C4-2B (cell line): ENCODE measurements at regions not wholly inside any gene's neighbourhood (a gene's known extent, or its start where the extent isn't known, plus 50 kb on each side); places are given as distances from the start of the nearest gene placed in this dataset.

Experiments
- CTCF ChIP-seq: fragments of 450-650 bp; conservative IDR thresholded peaks from 2 replicates; pipeline ENCODE4 v1.5.1; 2017; ENCODE audit warnings: mild to moderate bottlenecking
- ZFX ChIP-seq: fragments of 450-650 bp; IDR thresholded peaks from 2 replicates; pipeline ENCODE4 v1.6.1; 2017

GRCh38 chr2:2742726-2743125 is 411.7 kb upstream of the MYT1L start:
- no peak for TF ChIP-seq CTCF
- no peak for TF ChIP-seq ZFX
